ENCODE measurements at regions not wholly inside any gene's neighbourhood (a gene's known extent, or its start where the extent isn't known, plus 50 kb on each side); places are given as distances from the start of the nearest gene placed in this dataset.

DNA sequence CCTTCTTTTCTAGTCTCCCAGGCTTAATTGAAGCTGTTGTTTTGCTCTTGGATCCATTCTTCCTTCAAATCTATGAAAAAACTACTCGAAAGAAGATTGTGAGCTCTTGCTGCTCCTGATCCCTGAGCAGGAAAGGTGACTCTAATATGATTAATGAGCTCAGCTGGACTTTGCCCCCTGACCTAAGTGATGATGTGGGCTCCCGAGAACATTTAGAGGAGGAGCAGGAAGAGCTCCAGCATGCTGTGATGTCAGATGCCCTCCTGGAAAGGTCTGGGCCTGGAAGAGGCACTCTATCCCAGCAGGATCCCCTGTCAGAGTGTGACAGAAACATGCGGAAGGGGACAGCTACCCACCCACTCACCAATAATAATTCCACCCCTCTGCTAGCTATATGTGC is 117.9 kb upstream of the PELI1 start:
- Histone ChIP-seq H3K4me3 (no peak overlapping the region), H3K9me3 (no peaks in the 10 kb centered on the region), H3K27ac (peak overlapping the region in 2 of 4 donors; percentile 48 to 63), H3K27me3 (no peaks in the 10 kb centered on the region), H3K4me1 (peaks cover 0 to 17% (median 0%) of the 10 kb centered on the region in 3 donors), H3K36me3 (no peaks in the 10 kb centered on the region)
- 63% methylated on average over 2 of the region's 3 CpGs; no CpG with 5 or more reads in 1 of the 2 donors for WGBS, 2 donors (ENCODE audit: low coverage in 1 of 2)
- ATAC-seq = no peak
- TF ChIP-seq POLR2AphosphoS5 (IDR thresholded peaks at IDR 0.05) (no peak), POLR2A (IDR thresholded peaks at IDR 0.05) (no peak), EP300 (IDR thresholded peaks at IDR 0.05) (no peak)
- TF ChIP-seq, protein P1, sequence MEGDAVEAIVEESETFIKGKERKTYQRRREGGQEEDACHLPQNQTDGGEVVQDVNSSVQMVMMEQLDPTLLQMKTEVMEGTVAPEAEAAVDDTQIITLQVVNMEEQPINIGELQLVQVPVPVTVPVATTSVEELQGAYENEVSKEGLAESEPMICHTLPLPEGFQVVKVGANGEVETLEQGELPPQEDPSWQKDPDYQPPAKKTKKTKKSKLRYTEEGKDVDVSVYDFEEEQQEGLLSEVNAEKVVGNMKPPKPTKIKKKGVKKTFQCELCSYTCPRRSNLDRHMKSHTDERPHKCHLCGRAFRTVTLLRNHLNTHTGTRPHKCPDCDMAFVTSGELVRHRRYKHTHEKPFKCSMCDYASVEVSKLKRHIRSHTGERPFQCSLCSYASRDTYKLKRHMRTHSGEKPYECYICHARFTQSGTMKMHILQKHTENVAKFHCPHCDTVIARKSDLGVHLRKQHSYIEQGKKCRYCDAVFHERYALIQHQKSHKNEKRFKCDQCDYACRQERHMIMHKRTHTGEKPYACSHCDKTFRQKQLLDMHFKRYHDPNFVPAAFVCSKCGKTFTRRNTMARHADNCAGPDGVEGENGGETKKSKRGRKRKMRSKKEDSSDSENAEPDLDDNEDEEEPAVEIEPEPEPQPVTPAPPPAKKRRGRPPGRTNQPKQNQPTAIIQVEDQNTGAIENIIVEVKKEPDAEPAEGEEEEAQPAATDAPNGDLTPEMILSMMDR (IDR thresholded peaks at IDR 0.05) = no peak

DNA sequence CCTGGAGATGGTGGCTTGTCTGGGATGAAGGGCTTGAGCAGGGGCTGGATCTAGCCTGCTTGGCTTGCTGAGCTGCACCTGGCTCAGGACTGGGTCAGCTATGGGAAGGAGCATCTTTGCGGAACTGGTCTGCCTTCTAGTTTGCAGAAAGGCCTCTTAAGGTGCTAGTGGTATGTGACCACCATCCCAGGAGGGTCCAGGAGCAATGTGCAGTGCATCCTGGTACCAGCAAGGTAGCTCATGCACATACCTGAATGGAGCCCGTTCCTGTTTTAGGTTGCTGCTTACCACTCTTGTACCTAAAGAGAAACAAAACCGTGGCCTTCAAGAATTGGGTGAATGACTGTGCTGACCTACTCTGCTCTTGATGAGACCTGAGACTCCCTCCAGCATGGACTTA is 118.6 kb upstream of the PELI1 start:
- H3K4me1 ChIP-seq = peaks cover 0 to 24% (median 3%) of the 10 kb centered on the region in 3 donors
- no peaks in the 10 kb centered on the region for H3K9me3 ChIP-seq
- peak overlapping the region in 1 of 4 donors; percentile 23 for H3K27ac ChIP-seq
- H3K4me3 ChIP-seq = no peak overlapping the region
- no peaks in the 10 kb centered on the region for H3K36me3 ChIP-seq
- no peak for ATAC-seq
- no peaks in the 10 kb centered on the region for H3K27me3 ChIP-seq
- TF ChIP-seq POLR2A (IDR thresholded peaks at IDR 0.05) (no peak), EP300 (IDR thresholded peaks at IDR 0.05) (no peak), POLR2AphosphoS5 (IDR thresholded peaks at IDR 0.05) (no peak)
- TF ChIP-seq, protein P1 (IDR thresholded peaks at IDR 0.05) = no peak
- WGBS, 2 donors (ENCODE audit: low coverage in 1 of 2) = 83% methylated on average over 1 of the region's 3 CpGs; no CpG with 5 or more reads in 1 of the 2 donors

DNA sequence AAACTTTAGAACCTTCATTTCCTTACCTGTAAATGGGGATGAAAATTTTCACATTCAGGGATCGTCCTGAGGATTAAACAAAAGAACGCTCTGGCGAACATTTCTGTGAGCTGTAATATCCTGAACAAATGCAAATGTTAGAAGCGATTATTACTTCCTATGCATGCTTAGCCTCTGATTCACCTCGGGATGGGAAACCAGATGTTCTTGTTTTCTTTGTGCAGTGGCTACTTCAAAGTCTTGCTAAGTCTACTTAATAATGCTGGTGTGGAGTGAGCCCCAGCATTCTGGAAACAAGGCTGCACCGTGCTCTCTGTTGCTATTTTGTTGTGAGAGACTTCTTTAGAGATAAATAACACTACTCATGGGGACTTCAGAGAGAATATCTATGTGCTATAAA is 119.1 kb upstream of the PELI1 start:
- WGBS, 2 donors (ENCODE audit: low coverage in 1 of 2) = 37 to 40% methylated on average over 6 of the region's 6 CpGs
- no peak for ATAC-seq
- Histone ChIP-seq H3K9me3 (no peaks in the 10 kb centered on the region), H3K27ac (peak overlapping the region in 1 of 4 donors; percentile 23), H3K27me3 (no peaks in the 10 kb centered on the region), H3K4me3 (no peak overlapping the region), H3K36me3 (no peaks in the 10 kb centered on the region), H3K4me1 (peaks cover 0 to 29% (median 7%) of the 10 kb centered on the region in 3 donors)
- TF ChIP-seq EP300 (IDR thresholded peaks at IDR 0.05) (no peak), POLR2AphosphoS5 (IDR thresholded peaks at IDR 0.05) (no peak), POLR2A (IDR thresholded peaks at IDR 0.05) (no peak)
- TF ChIP-seq, protein P1 (IDR thresholded peaks at IDR 0.05) = no peak

DNA sequence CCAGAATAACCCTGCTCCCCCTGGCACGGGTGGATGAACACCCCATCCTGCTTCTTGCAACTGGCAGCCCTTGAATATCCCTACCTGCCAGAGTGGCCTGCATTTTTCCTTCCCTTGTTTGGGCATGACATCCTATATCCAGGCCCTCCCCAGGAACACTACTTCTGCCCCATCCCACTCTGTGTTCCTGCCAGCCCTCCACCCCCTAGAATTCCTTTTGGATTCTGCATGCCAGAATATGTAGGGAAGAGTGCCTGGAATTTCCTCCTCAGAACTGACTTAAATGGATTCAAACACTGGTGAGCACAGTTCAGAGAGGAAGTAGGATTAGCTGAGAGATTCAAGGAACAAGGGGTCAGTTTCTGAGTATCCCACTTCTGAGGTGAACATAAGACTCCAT is 123.5 kb upstream of the PELI1 start:
- 25 to 50% methylated on average over 1 of the region's 1 CpG for WGBS, 2 donors (ENCODE audit: low coverage in 1 of 2)
- Histone ChIP-seq H3K27me3 (no peaks in the 10 kb centered on the region), H3K4me1 (peaks cover 0 to 26% (median 7%) of the 10 kb centered on the region in 3 donors), H3K4me3 (no peak overlapping the region), H3K27ac (peak overlapping the region in 1 of 4 donors; percentile 41), H3K9me3 (no peaks in the 10 kb centered on the region), H3K36me3 (no peaks in the 10 kb centered on the region)
- TF ChIP-seq EP300 (IDR thresholded peaks at IDR 0.05) (no peak), POLR2AphosphoS5 (IDR thresholded peaks at IDR 0.05) (no peak)
- TF ChIP-seq, protein P1 (IDR thresholded peaks at IDR 0.05) = no peak
- ATAC-seq = peak; percentile 34

DNA sequence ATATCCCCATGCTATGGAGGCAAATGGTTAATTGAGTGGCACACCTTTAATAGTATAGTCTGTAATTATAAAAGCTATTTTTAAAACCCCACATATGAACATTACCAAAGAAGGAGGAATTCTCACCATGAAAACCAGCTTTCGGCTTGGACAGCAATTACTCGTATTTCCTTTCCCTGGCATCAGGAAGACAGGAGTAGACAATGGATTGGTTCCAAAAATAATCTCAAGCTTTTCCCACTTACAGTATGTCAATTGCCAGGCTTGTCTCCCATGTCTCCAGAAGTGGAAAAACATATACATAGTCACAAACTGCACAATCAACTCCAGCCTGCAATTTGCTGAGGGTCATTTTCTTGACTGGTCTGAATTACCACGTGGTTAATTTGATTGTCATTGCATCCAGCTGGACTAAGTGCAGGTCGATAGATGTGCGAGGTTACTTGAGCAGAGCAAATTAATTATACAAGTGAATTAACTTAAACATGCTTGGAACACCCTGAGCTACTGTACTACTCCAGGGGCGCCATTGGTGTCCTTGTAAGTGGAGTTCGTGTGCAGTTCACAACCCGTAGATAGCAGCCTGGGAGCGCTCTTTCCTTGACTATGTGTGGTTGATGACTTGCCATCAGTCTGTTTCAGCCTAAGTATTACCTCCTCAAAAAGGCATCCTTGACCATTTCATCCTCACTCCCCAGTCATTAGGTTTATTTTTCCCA is 124.3 kb upstream of the PELI1 start:
- ATAC-seq = no peak
- Histone ChIP-seq H3K9me3 (no peaks in the 10 kb centered on the region), H3K4me1 (peaks cover 0 to 30% (median 15%) of the 10 kb centered on the region in 3 donors), H3K27me3 (no peaks in the 10 kb centered on the region), H3K27ac (peak overlapping the region in 1 of 4 donors; percentile 41), H3K4me3 (no peak overlapping the region), H3K36me3 (no peaks in the 10 kb centered on the region)
- 72% methylated on average over 8 of the region's 9 CpGs; no CpG with 5 or more reads in 1 of the 2 donors for WGBS, 2 donors (ENCODE audit: low coverage in 1 of 2)
- TF ChIP-seq, protein P1 (IDR thresholded peaks at IDR 0.05) = no peak
- no peak for TF ChIP-seq EP300 (IDR thresholded peaks at IDR 0.05)
- no peak for TF ChIP-seq POLR2A (IDR thresholded peaks at IDR 0.05)
- no peak for TF ChIP-seq POLR2AphosphoS5 (IDR thresholded peaks at IDR 0.05)

Measured in gastroesophageal sphincter (tissue), 4 donors.